ENCODE measurements at regions not wholly inside any gene's neighbourhood (a gene's known extent, or its start where the extent isn't known, plus 50 kb on each side); places are given as distances from the start of the nearest gene placed in this dataset.

GRCh38 chrX:142149919-142150318 is 55.2 kb downstream of the MAGEC2 start:
- no peak for TF ChIP-seq POLR2A (IDR thresholded peaks at IDR 0.05; ENCODE audit: extremely low read depth, insufficient read length)
- H3K4me3 ChIP-seq (ENCODE audit: low read depth, low read length): no peak overlapping the region
- no peak for DNase-seq (ENCODE audit: low read depth)

GRCh38 chrX:142134533-142134932 is 70.6 kb downstream of the MAGEC2 start:
- no peak overlapping the region for H3K4me3 ChIP-seq (ENCODE audit: low read depth, low read length)
- TF ChIP-seq MAX (IDR thresholded peaks at IDR 0.05; ENCODE audit: low read depth, low read length): no peak
- no peak for TF ChIP-seq POLR2A (IDR thresholded peaks at IDR 0.05; ENCODE audit: extremely low read depth, insufficient read length)
- TF ChIP-seq CTCF (IDR thresholded peaks at IDR 0.05; ENCODE audit: low read depth, low read length): no peak
- TF ChIP-seq MYC (IDR thresholded peaks at IDR 0.05; ENCODE audit: low read depth, low read length): no peak
- no peak for DNase-seq (ENCODE audit: low read depth)

- no peak overlapping the region for H3K4me3 ChIP-seq (ENCODE audit: low read depth, low read length)
- TF ChIP-seq MAX (IDR thresholded peaks at IDR 0.05; ENCODE audit: low read depth, low read length): no peak
- no peak for TF ChIP-seq CTCF (IDR thresholded peaks at IDR 0.05; ENCODE audit: low read depth, low read length)
- no peak for TF ChIP-seq MYC (IDR thresholded peaks at IDR 0.05; ENCODE audit: low read depth, low read length)
- TF ChIP-seq POLR2A (IDR thresholded peaks at IDR 0.05; ENCODE audit: extremely low read depth, insufficient read length): no peak
- DNase-seq (ENCODE audit: low read depth): no peak
These were observed 108.8 kb downstream of the MAGEC2 start for GRCh38 chrX:142096253-142096652.

- no peak for DNase-seq (ENCODE audit: low read depth)
- H3K4me3 ChIP-seq (ENCODE audit: low read depth, low read length): no peak overlapping the region
- no peak for TF ChIP-seq MYC (IDR thresholded peaks at IDR 0.05; ENCODE audit: low read depth, low read length)
- TF ChIP-seq MAX (IDR thresholded peaks at IDR 0.05; ENCODE audit: low read depth, low read length): no peak
- TF ChIP-seq CTCF (IDR thresholded peaks at IDR 0.05; ENCODE audit: low read depth, low read length): no peak
- no peak for TF ChIP-seq POLR2A (IDR thresholded peaks at IDR 0.05; ENCODE audit: extremely low read depth, insufficient read length)
These were observed 109.3 kb downstream of the MAGEC2 start for GRCh38 chrX:142095651-142096245.

GRCh38 chrX:142089193-142089592 is 115.9 kb downstream of the MAGEC2 start:
- TF ChIP-seq CTCF (IDR thresholded peaks at IDR 0.05; ENCODE audit: low read depth, low read length) (peak; percentile 28), POLR2A (IDR thresholded peaks at IDR 0.05; ENCODE audit: extremely low read depth, insufficient read length) (no peak), MYC (IDR thresholded peaks at IDR 0.05; ENCODE audit: low read depth, low read length) (no peak), MAX (IDR thresholded peaks at IDR 0.05; ENCODE audit: low read depth, low read length) (no peak)
- DNase-seq (ENCODE audit: low read depth): peak; percentile 14
- no peak overlapping the region for H3K4me3 ChIP-seq (ENCODE audit: low read depth, low read length)

- TF ChIP-seq MYC (IDR thresholded peaks at IDR 0.05; ENCODE audit: low read depth, low read length): no peak
- TF ChIP-seq POLR2A (IDR thresholded peaks at IDR 0.05; ENCODE audit: extremely low read depth, insufficient read length): no peak
- TF ChIP-seq CTCF (IDR thresholded peaks at IDR 0.05; ENCODE audit: low read depth, low read length): no peak
- TF ChIP-seq MAX (IDR thresholded peaks at IDR 0.05; ENCODE audit: low read depth, low read length): no peak
- DNase-seq (ENCODE audit: low read depth): no peak
- no peak overlapping the region for H3K4me3 ChIP-seq (ENCODE audit: low read depth, low read length)
These were observed 120.5 kb downstream of the MAGEC2 start for GRCh38 chrX:142084611-142085010.
